ENCODE measurements at regions not wholly inside any gene's neighbourhood (a gene's known extent, or its start where the extent isn't known, plus 50 kb on each side); places are given as distances from the start of the nearest gene placed in this dataset.
A peak's percentile ranks its signal among the peaks of the same experiment; 100 is the strongest.

DNA sequence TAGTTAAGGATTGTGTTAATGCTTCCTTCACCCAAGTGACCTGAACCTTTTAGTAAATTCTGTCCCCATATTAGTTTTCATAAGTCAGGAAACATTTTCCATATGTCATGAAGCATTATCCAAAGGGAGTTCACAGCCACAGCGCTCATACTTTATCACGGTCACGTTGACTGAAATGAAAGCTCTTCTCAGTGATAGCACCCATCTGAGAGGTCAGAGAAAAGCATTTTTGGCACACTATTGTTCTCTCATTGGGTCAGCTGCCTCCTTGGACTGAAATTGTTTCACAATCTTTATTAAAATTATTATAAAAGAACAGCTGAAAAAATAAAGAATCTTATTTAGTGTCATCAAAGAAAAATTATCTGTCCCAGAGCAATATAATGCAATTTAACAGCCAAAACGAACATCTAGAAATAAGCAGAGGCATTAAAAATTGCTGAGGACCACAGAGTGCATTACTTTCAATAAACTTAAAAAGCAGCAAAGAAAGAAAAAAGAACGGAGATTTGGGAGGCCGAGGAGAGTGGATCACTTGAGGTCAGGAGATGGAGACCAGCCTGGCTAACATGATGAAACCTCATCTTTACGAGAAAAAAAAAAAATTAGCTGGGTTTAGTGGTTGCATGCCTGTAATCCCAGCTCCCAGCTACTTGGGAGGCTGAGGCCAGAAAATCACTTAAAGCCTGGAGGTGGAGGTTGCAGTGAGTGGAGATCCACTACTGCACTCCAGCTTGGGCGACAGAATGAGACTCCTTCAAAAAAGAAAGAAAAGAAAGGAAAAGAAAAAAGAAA is 680.8 kb upstream of the FAM241A start:
- H3K4me1 Mint-ChIP-seq, result no peaks in the 10 kb centered on the region
- H3K9me3 Mint-ChIP-seq, result peaks cover 12% of the 10 kb centered on the region
- TF ChIP-seq, protein P1, sequence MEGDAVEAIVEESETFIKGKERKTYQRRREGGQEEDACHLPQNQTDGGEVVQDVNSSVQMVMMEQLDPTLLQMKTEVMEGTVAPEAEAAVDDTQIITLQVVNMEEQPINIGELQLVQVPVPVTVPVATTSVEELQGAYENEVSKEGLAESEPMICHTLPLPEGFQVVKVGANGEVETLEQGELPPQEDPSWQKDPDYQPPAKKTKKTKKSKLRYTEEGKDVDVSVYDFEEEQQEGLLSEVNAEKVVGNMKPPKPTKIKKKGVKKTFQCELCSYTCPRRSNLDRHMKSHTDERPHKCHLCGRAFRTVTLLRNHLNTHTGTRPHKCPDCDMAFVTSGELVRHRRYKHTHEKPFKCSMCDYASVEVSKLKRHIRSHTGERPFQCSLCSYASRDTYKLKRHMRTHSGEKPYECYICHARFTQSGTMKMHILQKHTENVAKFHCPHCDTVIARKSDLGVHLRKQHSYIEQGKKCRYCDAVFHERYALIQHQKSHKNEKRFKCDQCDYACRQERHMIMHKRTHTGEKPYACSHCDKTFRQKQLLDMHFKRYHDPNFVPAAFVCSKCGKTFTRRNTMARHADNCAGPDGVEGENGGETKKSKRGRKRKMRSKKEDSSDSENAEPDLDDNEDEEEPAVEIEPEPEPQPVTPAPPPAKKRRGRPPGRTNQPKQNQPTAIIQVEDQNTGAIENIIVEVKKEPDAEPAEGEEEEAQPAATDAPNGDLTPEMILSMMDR (IDR thresholded peaks at IDR 0.05; ENCODE audit: unreplicated experiment in 3 of 3), result no peak
- H3K27me3 Mint-ChIP-seq (ENCODE audit: low read depth), result no peaks in the 10 kb centered on the region
- H3K4me3 Mint-ChIP-seq, result no peak overlapping the region
- no peaks in the 10 kb centered on the region for H3K36me3 Mint-ChIP-seq (ENCODE audit: low read depth)
- H3K27ac Mint-ChIP-seq, result peak overlapping the region; percentile 14 to 84 (median 51)

GRCh38 chr4:111466811-111467604 is 678.2 kb upstream of the FAM241A start:
- Mint-ChIP-seq H3K4me3 (no peak overlapping the region), H3K36me3 (ENCODE audit: low read depth) (no peaks in the 10 kb centered on the region), H3K9me3 (peaks cover 16% of the 10 kb centered on the region), H3K27ac (no peak overlapping the region), H3K27me3 (ENCODE audit: low read depth) (no peaks in the 10 kb centered on the region), H3K4me1 (no peaks in the 10 kb centered on the region)
- TF ChIP-seq, protein P1 (IDR thresholded peaks at IDR 0.05; ENCODE audit: unreplicated experiment in 3 of 3), result no peak

GRCh38 chr4:111475001-111475400 is 670.3 kb upstream of the FAM241A start:
- H3K4me1 Mint-ChIP-seq, result no peaks in the 10 kb centered on the region
- TF ChIP-seq, protein P1 (IDR thresholded peaks at IDR 0.05; ENCODE audit: unreplicated experiment in 3 of 3), result peak; percentile 57 to 63 (median 60)
- no peaks in the 10 kb centered on the region for H3K36me3 Mint-ChIP-seq (ENCODE audit: low read depth)
- H3K27me3 Mint-ChIP-seq (ENCODE audit: low read depth), result no peaks in the 10 kb centered on the region
- no peak overlapping the region for H3K27ac Mint-ChIP-seq
- peaks cover 3% of the 10 kb centered on the region for H3K9me3 Mint-ChIP-seq
- H3K4me3 Mint-ChIP-seq, result no peak overlapping the region

DNA sequence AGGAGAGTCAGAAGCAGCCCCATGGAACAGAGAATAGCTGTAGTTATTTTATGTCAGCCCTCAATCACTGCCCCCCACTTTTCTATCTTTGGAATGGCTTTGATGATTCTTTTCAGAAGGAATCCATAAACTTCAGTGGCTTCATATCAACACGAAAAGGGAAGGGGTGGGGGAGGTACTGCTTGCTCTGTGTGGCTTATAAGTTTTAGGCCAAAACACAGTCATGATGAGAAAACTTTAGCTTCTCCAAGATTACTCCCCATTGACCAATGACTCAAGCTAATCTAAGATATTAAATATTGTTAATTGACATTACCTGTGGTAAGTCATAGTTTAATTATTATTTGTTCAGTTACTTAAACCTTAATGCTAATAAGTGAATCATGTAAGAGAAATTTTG is 669.6 kb upstream of the FAM241A start:
- H3K9me3 Mint-ChIP-seq, result no peaks in the 10 kb centered on the region
- TF ChIP-seq, protein P1 (IDR thresholded peaks at IDR 0.05; ENCODE audit: unreplicated experiment in 3 of 3), result no peak
- no peak overlapping the region for H3K27ac Mint-ChIP-seq
- no peaks in the 10 kb centered on the region for H3K36me3 Mint-ChIP-seq (ENCODE audit: low read depth)
- H3K27me3 Mint-ChIP-seq (ENCODE audit: low read depth), result no peaks in the 10 kb centered on the region
- no peaks in the 10 kb centered on the region for H3K4me1 Mint-ChIP-seq
- H3K4me3 Mint-ChIP-seq, result no peak overlapping the region

DNA sequence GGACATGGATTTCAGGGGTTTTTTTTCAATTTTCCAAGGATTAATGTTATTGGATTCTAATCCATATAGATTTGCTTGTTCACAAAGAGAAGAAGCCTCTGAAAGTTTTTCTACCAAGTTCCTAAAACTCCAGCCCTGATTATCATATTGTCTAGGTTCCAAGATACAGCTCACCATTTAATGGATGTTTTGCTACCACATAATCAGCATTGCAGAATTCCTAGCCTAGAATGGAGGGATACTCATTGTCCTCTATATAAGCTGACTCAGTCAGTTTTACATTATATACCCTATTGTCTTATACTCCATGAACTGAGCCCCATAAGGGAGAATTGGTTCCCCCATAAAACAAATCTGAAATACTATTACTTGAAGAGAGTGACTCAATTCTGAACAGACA is 664.7 kb upstream of the FAM241A start:
- TF ChIP-seq, protein P1 (IDR thresholded peaks at IDR 0.05; ENCODE audit: unreplicated experiment in 3 of 3), result no peak
- Mint-ChIP-seq H3K27me3 (ENCODE audit: low read depth) (peaks cover 3% of the 10 kb centered on the region), H3K9me3 (no peaks in the 10 kb centered on the region), H3K4me3 (no peak overlapping the region), H3K36me3 (ENCODE audit: low read depth) (no peaks in the 10 kb centered on the region), H3K4me1 (no peaks in the 10 kb centered on the region), H3K27ac (no peak overlapping the region)
